GM03348 (cell line): ENCODE measurements at regions not wholly inside any gene's neighbourhood (a gene's known extent, or its start where the extent isn't known, plus 50 kb on each side); places are given as distances from the start of the nearest gene placed in this dataset.

Source experiments
- DNase-seq: peaks from one replicate; pipeline ENCODE4 v3.0.0; 2012; ENCODE audit warnings: low spot score

GRCh38 chr3:64911138-64911537 is 223.3 kb upstream of the ADAMTS9 start:
- no peak for DNase-seq

DNA sequence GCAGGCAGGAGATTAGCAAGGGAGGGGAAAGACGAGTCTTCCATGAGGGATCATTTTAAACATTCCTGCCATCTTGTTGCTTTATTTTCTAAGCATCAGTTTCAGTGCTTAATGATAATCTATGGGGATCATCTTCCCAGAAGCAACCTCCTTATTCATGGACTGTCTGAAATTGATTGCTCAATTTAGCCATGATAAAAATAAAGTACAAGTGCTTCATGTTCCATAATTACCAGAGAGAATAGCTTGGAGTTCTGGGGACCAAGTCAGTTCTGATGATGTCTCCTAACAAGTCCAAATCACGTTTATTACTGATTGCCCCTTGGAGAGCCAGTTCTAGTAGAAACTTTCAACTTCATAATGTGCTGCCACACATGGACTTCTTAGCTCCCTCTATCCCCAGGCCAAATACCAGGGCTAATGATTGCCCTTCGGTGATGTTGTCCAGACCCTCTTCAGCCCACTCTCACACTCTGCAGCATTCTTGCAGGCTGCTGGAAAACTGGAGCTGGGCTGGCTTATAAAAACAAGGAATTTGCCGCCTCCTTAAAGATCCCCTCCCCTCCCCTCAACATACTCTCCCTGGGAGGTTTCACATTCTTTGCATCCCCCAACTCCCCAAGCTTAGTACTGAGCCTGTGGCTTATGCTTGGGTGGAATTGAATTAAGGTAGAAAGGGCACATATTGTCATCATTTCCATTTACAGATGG is 222.1 kb upstream of the ADAMTS9 start:
- DNase-seq, result no peak

DNA sequence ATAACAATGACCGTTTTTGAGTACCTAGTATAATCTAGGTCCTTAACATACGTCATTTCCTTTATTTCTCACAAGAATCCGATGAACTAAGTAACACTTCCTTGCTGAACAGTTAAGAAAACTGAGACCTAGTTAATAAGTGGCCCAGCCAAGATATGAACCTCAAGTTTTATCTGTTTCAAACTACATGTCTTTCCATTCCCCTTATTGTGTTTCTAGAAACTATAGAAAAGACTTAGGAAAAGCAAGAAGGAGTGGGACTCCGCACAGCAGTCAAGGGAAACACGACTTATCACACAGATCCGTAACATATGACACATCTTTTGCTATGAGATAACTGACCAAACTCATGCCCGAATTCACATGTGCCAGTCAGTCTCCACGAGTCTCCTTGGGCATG is 221.2 kb upstream of the ADAMTS9 start:
- DNase-seq, result no peak

DNA sequence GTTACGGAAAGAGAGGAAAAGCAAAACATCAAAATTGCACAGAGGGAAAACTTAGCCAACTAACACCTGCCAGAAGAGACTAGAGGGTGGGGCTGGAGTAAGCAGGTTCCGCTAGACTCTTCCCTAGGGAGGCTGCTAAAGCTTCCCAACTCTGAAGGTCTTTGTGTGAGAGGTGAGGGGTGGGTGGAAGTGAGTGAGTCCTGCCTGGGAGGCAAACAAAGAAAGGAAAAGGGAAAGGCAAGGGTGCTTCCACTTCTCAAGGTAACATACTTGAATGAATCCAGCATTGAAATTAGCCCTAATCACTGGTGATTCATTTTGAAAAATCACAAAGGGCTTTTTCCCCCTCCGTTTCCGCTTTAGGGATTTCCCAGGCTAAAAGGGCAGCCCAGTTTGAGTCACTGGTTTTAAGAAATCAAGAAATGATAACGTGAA is 220.5 kb upstream of the ADAMTS9 start:
- DNase-seq, result no peak

GRCh38 chr3:64905906-64906410 is 218.2 kb upstream of the ADAMTS9 start:
- DNase-seq, result no peak

- DNase-seq, result peak; percentile 36
These were observed 215.2 kb upstream of the ADAMTS9 start for GRCh38 chr3:64903006-64903405.

DNA sequence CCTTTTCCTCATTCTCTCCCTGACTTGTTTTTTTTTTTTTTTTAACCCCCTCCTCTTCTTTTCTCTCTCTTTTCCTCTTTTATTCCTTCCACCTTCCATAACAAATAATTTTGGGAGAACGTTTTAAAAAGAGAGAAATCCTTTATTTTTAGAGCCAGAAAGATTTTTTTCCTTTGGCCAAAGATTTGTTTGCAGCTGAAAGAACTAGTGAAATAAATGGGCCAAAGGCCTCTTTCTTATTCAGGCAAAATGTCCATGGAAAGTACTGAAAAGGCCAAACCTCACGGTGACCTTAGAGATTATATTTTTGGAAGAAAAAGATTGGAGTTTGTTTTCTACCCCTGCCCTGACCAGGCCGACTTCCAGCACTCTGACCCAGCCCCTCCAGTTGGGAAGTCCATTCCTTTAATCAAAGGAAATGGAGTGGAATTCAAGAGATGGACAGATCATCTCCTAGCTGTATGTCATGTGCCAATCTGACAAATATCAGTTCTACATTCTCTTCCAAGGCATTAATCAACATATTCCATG is 214.3 kb upstream of the ADAMTS9 start:
- no peak for DNase-seq

DNA sequence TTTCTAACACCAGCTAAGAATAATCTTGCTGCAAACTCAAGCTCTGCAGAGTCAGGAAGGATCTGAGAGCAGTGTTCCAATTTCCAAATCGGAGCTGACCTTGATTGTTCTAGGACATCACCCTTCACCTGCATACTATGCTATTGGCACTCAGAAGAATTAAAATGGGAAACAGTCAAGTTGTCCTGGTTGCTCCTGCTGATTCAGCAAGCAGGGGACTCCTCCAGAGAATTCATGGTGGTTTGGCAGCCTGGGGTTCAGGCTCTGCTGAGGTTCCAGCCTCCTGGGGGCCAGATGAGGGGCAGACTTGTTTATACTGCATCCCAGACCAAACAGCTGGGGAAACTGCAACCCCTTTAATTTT is 213.7 kb upstream of the ADAMTS9 start:
- DNase-seq, result no peak

GRCh38 chr3:64900617-64901521 is 213.1 kb upstream of the ADAMTS9 start:
- DNase-seq, result no peak

- no peak for DNase-seq
These were observed 212.4 kb upstream of the ADAMTS9 start for GRCh38 chr3:64900156-64900555.

GRCh38 chr3:64898941-64899340 is 211.1 kb upstream of the ADAMTS9 start:
- DNase-seq, result no peak

DNA sequence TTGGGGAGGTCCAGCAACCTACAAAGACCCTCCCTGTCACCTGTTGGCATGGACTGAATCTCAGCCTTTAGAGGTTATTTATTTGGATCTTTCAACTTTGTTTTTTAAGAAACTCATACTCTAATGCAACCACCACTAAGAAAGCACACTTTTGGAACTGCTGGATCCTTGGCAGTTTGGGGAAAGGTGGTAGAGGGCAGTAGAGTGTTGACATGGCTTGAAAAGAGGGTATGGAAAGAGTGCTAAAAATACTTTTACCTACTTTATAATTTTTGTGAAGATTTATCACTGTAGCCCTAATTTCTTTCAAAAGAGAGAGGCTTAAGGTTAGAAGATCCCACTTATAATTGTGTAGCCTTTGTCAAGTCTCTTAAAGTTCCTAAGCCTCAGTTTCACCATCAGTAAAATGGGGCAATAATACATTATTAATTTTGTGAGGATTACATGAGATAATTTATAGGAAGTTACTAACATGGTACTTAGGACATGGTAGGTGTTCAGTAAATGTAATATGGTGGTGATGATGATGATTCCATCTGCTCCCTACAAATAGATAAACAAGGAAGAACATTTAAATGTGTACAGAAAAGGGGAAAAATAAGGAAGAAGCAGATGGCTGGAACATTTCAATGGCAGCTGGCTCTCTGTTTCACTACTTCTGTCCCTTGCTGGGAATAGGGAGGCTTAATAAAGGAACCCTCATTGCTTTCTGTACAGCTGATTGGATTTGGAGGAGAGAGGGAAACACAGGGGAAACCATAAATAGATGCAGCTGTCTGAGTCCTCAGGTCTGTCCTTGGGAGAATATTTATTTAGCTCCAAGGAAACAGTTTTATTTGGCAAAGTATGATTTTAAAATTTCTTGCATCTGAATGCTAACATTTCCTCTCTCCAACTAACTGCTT is 208.4 kb upstream of the ADAMTS9 start:
- no peak for DNase-seq

DNA sequence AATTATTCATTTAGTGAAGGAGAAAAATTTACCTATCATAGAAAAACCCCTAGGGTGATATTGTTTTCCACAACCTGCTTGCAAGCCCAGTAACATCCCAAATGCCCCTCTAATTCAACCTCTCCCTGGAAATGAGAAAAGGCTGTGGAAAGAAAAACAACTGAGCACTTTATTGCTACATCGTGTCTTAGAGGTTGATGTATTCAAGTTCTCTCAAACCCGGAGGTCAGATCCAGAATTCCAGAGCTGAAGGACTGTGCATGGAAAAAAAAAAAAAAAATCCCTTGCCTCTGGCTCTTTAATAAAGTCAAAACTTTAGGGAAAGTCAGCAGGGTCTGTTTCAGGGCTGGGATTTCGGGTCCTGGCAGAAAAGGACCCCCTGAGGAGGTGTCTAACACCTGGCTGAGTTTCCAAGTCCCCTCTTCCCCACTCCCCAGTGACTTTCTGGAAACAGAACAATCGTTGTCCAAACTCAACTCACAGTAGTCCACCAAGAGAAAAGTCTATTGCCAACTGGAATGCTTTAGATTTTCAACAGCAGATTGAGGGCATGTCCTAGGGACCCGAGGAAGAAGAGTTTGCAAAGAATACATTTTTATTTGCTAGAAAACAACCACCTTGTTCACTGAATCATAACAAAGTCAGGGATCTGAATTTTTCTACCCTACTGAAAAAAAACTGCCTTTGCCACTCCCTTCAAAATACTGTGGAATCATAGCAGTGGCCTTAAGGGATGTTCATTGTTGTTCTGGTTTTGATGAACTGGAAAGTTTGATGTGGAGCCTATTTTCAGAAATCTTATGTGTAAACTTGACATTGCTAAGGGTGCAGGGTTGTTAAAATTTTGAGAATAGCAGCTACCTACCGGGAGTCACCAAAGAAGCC is 207.5 kb upstream of the ADAMTS9 start:
- DNase-seq, result no peak

DNA sequence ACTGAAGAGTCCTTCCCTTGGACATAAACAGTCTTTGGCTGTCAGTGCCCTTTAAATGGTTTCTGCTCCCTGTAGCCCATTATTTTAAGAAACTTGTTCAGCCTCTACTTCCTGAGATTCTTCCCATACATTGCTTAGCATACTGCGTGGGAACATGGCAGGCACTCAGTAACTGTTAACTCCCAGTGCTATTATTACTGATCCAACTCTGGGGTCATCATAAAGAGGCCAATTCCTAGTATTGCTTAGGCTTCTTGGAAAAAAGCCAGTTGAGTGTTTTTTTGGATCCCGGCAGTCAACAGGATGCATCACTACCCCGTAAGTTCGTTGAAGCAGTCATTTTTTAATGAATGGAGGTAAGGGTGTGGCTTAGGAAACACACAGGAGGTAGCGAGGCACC is 206.2 kb upstream of the ADAMTS9 start:
- DNase-seq, result no peak

GRCh38 chr3:64892671-64893309 is 205.0 kb upstream of the ADAMTS9 start:
- DNase-seq, result no peak

GRCh38 chr3:64891021-64891420 is 203.2 kb upstream of the ADAMTS9 start:
- no peak for DNase-seq

DNA sequence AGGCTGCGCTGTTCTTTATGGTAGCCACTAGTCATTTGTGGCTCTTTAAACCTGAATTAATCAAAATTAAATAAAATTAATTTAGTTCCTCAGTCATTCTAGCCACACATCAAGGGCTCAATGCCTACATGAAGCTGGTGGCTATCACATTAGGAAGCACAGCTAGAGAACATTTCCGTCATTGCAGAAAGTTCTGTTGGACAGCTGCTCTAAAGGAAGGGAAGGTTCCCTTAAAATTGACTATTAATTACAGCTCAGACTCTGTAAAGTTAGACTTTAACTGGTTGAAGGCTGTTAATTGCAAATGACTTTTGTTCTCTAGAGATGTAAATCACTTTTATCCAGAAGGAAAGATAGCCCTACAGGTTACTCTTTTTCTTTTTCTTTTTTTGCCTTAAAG is 202.7 kb upstream of the ADAMTS9 start:
- DNase-seq, result no peak

- DNase-seq, result no peak
These were observed 202.2 kb upstream of the ADAMTS9 start for GRCh38 chr3:64890006-64890405.

GRCh38 chr3:64888840-64889392 is 201.1 kb upstream of the ADAMTS9 start:
- DNase-seq, result no peak

- no peak for DNase-seq
These were observed 200.4 kb upstream of the ADAMTS9 start for GRCh38 chr3:64888165-64888564.
